Mucosa of descending colon (tissue), 3 donors: ENCODE measurements at regions not wholly inside any gene's neighbourhood (a gene's known extent, or its start where the extent isn't known, plus 50 kb on each side); places are given as distances from the start of the nearest gene placed in this dataset.

ENCODE experiments used
- ATAC-seq: fragments of 200-7000 bp; cut with Tn5 transposase; one replicate; pipeline ENCODE4 v1.9.1; 2020; ENCODE audit warnings: mild to moderate bottlenecking, moderate library complexity
- DNase-seq, 3 donors: peaks; one replicate each; pipeline ENCODE4 v3.0.0-alpha.2; 2020
- H3K36me3 ChIP-seq: fragments of 200-600 bp; one replicate; pipeline ENCODE4 v1.8.0; 2021; ENCODE audit warnings: low read depth, mild to moderate bottlenecking
- H3K4me1 ChIP-seq: fragments of 200-600 bp; one replicate; pipeline ENCODE4 v1.8.0; 2021; ENCODE audit warnings: low read depth, mild to moderate bottlenecking
- H3K4me3 ChIP-seq: fragments of 200-600 bp; one replicate; pipeline ENCODE4 v1.8.0; 2021; ENCODE audit warnings: mild to moderate bottlenecking
- H3K9me3 ChIP-seq: fragments of 200-600 bp; one replicate; pipeline ENCODE4 v1.8.0; 2021; ENCODE audit warnings: mild to moderate bottlenecking
- intact Hi-C, 2 donors: fragments of 100-400 bp; cut with DNase I in 1 of 2; cut with micrococcal nuclease in 1 of 2; formaldehyde crosslinking; loops; one replicate each; pipeline versions ENCODE4 v1.11.0 to v1.11.1; 2022; cut with DNase I, micrococcal nuclease
- TF ChIP-seq, protein P1 (sequence below): fragments of 200-600 bp; IDR thresholded peaks from one replicate; pipeline ENCODE4 v1.8.0; 2022; ENCODE audit warnings: antibody characterized with exemption, mild to moderate bottlenecking
- donor health status: DM: no; HTN: no; CAD: no; lungs with moderate emphysema.
- donor health status: DM: no; HTN: no; CAD: no.
- donor health status: DM: no; HTN: yes; CAD: no.

DNA sequence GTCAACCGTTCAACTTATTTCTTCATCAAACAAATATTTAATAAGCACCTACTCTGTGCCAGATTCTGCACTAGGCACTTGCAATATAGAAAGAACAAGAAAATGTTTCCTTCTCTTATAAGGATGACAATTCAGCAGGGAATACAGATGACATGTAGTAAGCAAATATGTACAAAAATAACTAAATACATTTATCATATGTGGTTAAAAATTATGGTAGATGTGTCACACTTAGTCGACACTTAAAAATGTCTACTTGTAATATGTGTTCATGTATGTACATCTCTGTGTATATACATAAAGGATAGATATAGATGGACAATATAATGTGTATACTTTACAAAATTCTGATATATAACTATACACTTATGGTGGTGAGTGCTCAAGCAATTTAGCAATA is 417.0 kb upstream of the MEF2C start:
- Histone ChIP-seq H3K4me3 (no peak overlapping the region), H3K36me3 (no peaks in the 10 kb centered on the region), H3K9me3 (no peaks in the 10 kb centered on the region), H3K4me1 (no peaks in the 10 kb centered on the region)
- DNase-seq (no peak), ATAC-seq (no peak)
- TF ChIP-seq, protein P1, sequence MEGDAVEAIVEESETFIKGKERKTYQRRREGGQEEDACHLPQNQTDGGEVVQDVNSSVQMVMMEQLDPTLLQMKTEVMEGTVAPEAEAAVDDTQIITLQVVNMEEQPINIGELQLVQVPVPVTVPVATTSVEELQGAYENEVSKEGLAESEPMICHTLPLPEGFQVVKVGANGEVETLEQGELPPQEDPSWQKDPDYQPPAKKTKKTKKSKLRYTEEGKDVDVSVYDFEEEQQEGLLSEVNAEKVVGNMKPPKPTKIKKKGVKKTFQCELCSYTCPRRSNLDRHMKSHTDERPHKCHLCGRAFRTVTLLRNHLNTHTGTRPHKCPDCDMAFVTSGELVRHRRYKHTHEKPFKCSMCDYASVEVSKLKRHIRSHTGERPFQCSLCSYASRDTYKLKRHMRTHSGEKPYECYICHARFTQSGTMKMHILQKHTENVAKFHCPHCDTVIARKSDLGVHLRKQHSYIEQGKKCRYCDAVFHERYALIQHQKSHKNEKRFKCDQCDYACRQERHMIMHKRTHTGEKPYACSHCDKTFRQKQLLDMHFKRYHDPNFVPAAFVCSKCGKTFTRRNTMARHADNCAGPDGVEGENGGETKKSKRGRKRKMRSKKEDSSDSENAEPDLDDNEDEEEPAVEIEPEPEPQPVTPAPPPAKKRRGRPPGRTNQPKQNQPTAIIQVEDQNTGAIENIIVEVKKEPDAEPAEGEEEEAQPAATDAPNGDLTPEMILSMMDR = no peak
- intact Hi-C loops = no loop called here

DNA sequence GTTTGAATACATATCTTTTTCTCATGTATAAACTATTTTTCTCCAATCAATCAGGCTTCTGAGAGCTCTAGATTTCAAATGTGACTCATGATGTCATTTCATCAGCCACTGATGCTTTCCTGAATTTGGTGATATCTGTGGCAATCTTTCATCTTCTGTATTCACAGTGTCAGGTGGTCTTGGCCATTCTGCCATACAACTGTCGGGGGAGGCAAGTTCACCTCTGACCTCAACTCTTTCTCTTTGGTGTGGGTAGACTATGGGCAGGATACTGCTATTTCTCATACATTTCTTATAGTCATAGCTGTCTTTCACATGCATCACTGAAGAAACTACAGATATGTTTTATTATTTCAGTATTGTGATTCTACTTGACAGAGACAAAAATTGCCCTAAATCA is 414.1 kb upstream of the MEF2C start:
- Histone ChIP-seq H3K4me3 (no peak overlapping the region), H3K36me3 (no peaks in the 10 kb centered on the region), H3K9me3 (no peaks in the 10 kb centered on the region), H3K4me1 (no peaks in the 10 kb centered on the region)
- ATAC-seq = no peak
- DNase-seq = no peak
- TF ChIP-seq, protein P1 = no peak
- intact Hi-C loops = no loop called here

DNA sequence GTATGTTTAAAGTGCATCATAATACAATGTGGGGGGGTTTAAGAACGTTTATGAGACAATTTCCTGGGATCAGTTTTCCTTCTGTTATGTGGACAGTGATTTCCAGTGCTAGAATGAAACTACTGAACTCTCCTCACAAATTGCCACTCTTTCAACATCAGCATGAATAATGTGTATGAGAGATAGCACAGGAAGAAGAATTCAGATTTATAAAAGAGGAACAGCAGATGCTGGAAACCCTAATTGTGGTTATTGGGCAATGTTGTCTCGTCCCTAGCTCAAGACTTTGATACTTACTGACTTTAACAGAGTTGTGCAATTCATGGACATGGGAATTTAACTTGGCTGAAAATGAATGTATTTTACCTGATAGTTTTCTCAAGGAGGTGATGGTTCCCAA is 410.8 kb upstream of the MEF2C start:
- ATAC-seq = peak; percentile 32
- H3K9me3 ChIP-seq = no peaks in the 10 kb centered on the region

DNA sequence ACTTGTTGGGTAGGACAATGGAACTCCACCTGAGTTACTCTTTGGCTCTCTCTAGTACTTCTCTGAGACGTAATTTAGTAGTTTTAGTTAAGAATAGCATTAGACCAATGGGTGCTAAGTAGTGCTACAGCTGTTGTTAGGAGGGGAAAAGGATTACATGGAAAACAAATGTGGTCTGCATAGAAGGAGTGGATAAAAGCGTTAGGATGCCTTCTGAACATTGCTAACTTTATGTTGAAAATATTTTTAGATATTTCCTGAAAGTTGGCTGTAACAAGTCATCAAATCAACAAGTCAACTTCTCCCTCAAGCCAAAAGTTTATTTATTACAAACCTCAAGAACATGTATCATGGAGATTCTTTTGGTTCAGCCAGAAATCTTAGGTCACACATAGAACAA is 409.5 kb upstream of the MEF2C start:
- ATAC-seq = no peak
- H3K36me3 ChIP-seq = no peaks in the 10 kb centered on the region
- intact Hi-C loops = no loop called here

More for the DNA sequence above, 410.8 kb upstream of the MEF2C start:
- no peaks in the 10 kb centered on the region for H3K36me3 ChIP-seq
- TF ChIP-seq, protein P1 = no peak
- H3K4me1 ChIP-seq = no peaks in the 10 kb centered on the region
- intact Hi-C loops = no loop called here
- no peak overlapping the region for H3K4me3 ChIP-seq
- no peak for DNase-seq

DNA sequence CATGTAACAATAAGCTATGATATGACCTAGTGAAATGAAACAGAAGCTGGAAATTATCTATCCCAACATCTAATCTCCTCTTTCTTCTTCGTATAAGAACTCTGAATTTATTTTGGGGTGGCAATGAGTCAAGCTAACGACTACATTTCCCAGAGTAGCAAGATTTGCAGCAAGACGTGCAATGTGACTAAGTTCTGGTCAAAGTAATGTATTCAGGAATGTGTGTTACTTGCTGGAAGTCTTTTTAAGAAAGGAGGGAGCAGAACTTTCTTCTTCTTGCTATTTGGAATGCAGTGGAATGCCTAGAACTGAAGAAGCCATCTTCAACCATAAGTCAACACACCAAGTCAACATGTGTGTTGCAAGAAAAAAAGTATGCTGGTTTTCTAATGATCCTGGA is 406.6 kb upstream of the MEF2C start:
- no peak for DNase-seq
- Histone ChIP-seq H3K4me3 (no peak overlapping the region), H3K9me3 (no peaks in the 10 kb centered on the region), H3K4me1 (no peaks in the 10 kb centered on the region), H3K36me3 (no peaks in the 10 kb centered on the region)
- TF ChIP-seq, protein P1 = no peak
- intact Hi-C loops = no loop called here
- no peak for ATAC-seq

More for the DNA sequence above, 409.5 kb upstream of the MEF2C start:
- H3K4me3 ChIP-seq = no peak overlapping the region
- no peaks in the 10 kb centered on the region for H3K4me1 ChIP-seq
- H3K9me3 ChIP-seq = no peaks in the 10 kb centered on the region
- TF ChIP-seq, protein P1 = no peak
- DNase-seq = no peak

DNA sequence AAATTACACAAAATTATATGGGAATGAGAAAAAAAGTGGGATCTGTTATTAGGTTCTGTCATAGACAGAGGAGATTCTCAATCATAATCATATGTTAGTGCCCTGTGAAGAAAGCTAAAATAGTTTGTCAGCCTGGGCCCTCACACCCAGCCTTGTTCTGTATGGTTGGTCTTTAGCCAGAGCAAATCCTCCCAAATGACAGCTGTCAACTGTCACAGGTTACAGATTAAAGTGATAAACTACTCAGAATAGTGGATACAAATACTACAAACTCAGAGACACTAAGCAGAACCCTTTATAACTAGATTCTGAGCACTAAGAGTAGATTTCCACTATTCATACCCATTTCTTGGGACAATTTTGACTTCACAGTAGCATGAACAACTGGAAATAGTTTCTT is 405.0 kb upstream of the MEF2C start:
- DNase-seq (no peak), ATAC-seq (no peak)
- TF ChIP-seq, protein P1 = no peak
- Histone ChIP-seq H3K9me3 (no peaks in the 10 kb centered on the region), H3K4me3 (no peak overlapping the region), H3K4me1 (no peaks in the 10 kb centered on the region), H3K36me3 (no peaks in the 10 kb centered on the region)
- intact Hi-C loops = no loop called here
